ENCODE measurements at regions not wholly inside any gene's neighbourhood (a gene's known extent, or its start where the extent isn't known, plus 50 kb on each side); places are given as distances from the start of the nearest gene placed in this dataset.

DNA sequence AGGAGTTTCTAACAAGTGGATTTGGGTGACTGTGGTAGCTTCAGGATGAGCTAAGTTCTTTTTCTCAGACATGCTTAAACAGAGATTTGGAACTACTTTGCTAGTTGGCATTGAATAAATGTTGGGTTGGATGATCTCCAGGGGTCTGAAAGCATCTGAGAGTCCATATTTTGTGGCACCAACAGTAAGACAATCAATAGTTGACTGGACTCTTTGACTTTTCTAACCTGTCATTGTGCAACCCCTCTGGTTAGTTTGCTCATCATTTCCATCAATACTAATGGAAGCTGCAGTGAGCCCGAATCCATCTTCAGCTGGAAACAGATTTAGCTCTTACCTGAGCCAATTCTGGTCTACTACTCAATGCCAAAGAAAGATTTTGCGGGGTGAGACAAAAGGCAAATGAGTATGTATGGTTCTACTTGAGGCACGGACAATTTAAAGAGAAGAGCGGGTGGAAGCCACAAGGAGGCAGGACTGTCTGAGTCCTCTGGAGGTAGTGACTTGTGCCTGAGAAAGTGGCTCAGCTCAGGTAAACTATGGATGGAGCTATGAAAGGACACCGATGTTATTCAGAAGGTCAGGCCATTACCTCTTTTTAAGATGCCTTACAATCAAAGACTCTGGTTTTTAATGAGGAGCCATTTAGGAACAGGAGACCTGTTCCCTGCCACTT is 118.7 kb downstream of the MID1IP1 start:
- H3K27me3 ChIP-seq (ENCODE audit: control insufficient read depth in 2 of 2, insufficient read depth in 2 of 2, low read length in 2 of 2): no peaks in the 10 kb centered on the region
- WGBS (ENCODE audit: insufficient coverage, low coverage, missing lambda C conversion rate): 17% methylated on average over 5 of the region's 5 CpGs
- CTCF ChIA-PET (ENCODE audit: low intra/inter-chr PET ratio): no interaction called here
- H3K4me3 ChIP-seq: no peak overlapping the region
- no peak overlapping the region for H3K4me2 ChIP-seq (ENCODE audit: insufficient read depth, low read length)
- H3K9ac ChIP-seq (ENCODE audit: insufficient read depth in 1 of 2, low read depth in 2 of 2, low read length in 2 of 2): no peak overlapping the region
- 0 out of 3 replicates have a peak, but pooled peaks have one; percentile 28 for ATAC-seq
- H3K9me3 ChIP-seq (replicated peaks; ENCODE audit: control insufficient read depth, insufficient read depth, low read depth, low read length): no peaks in the 10 kb centered on the region
- intact Hi-C loops (cut with micrococcal nuclease): loop anchor here (10.0 kb wide), 1 partner anchor 155 kb away; no protein-coding TSS in a partner anchor
- POLR2A ChIA-PET: no interaction called here
- H3K9me1 ChIP-seq (ENCODE audit: control insufficient read depth, insufficient read depth, low read length): no peaks in the 10 kb centered on the region
- in situ Hi-C loops (cut with MboI): no loop called here
- FAIRE-seq: no peak
- H3K36me3 ChIP-seq (ENCODE audit: control insufficient read depth, insufficient read depth, low read length): no peaks in the 10 kb centered on the region
- H3K27ac ChIP-seq (ENCODE audit: extremely low read depth, low read depth, low read length): no peak overlapping the region
- no peaks in the 10 kb centered on the region for H3K79me2 ChIP-seq (ENCODE audit: control insufficient read depth, insufficient read depth, low read length)
- BruUV-seq (replicated peaks): no TSS peak
- H4K20me1 ChIP-seq (replicated peaks; ENCODE audit: control insufficient read depth, insufficient read depth, low read length): no peaks in the 10 kb centered on the region; the same call in 1 of the 2 replicates
- TF ChIP-seq KDM4B (IDR thresholded peaks at IDR 0.05; ENCODE audit: borderline replicate concordance in 2 of 2, low read depth in 1 of 2) (no peak), CEBPB (tag; IDR thresholded peaks at IDR 0.05) (0 out of 2 replicates have a peak, but pooled peaks have one; percentile 17)
- no peak overlapping the region for H2AFZ ChIP-seq (ENCODE audit: low read depth, low read length)
- DNase-seq (ENCODE audit: extremely low read depth in 1 of 4, low spot score in 3 of 4): no peak
- no peaks in the 10 kb centered on the region for H3K4me1 ChIP-seq (replicated peaks in 1 of 2; ENCODE audit: control insufficient read depth in 2 of 2, insufficient read depth in 2 of 2, low read length in 2 of 2)

DNA sequence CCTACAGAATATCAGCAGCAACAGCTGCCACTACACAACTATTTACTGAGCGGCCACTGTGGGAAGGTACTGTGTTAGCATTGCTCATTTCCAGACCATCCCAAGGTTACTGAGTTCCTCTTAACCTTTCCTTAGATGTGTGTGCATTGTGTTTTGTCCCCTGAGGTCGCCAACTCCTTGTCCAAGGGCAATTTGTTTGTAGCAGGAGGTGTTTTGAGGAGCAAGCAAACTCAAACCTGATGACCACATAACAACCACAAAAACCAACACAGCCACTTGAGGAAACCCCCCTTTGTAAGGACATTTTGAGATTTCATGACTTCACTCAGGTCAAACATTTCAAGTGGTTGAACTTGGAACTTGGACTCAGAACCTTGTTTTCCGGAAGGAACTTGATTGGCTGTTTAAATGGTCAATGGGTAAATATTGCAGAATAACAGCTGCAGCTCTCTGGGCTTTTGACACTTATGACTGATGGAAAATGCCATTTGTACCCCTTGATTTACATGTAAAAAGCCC is 122.3 kb downstream of the MID1IP1 start:
- CTCF ChIA-PET (ENCODE audit: low intra/inter-chr PET ratio): no interaction called here

More for the DNA sequence above, 122.3 kb downstream of the MID1IP1 start:
- POLR2A ChIA-PET: interaction anchor here (1.5 kb wide), 1 partner anchor 184 kb away, joined by 3 read pairs; no protein-coding TSS in a partner anchor
- Histone ChIP-seq H3K36me3 (ENCODE audit: control insufficient read depth, insufficient read depth, low read length) (no peaks in the 10 kb centered on the region), H3K4me3 (no peak overlapping the region), H3K9me3 (replicated peaks; ENCODE audit: control insufficient read depth, insufficient read depth, low read depth, low read length) (no peaks in the 10 kb centered on the region), H3K9me1 (ENCODE audit: control insufficient read depth, insufficient read depth, low read length) (no peaks in the 10 kb centered on the region), H3K27me3 (ENCODE audit: control insufficient read depth in 2 of 2, insufficient read depth in 2 of 2, low read length in 2 of 2) (no peaks in the 10 kb centered on the region), H3K4me1 (replicated peaks in 1 of 2; ENCODE audit: control insufficient read depth in 2 of 2, insufficient read depth in 2 of 2, low read length in 2 of 2) (no peaks in the 10 kb centered on the region), H3K9ac (ENCODE audit: insufficient read depth in 1 of 2, low read depth in 2 of 2, low read length in 2 of 2) (no peak overlapping the region), H3K4me2 (ENCODE audit: insufficient read depth, low read length) (no peak overlapping the region), H2AFZ (ENCODE audit: low read depth, low read length) (no peak overlapping the region), H3K79me2 (ENCODE audit: control insufficient read depth, insufficient read depth, low read length) (no peaks in the 10 kb centered on the region), H4K20me1 (replicated peaks; ENCODE audit: control insufficient read depth, insufficient read depth, low read length) (no peaks in the 10 kb centered on the region; the same call in 1 of the 2 replicates), H3K27ac (ENCODE audit: extremely low read depth, low read depth, low read length) (no peak overlapping the region)
- 19% methylated on average over 3 of the region's 3 CpGs for WGBS (ENCODE audit: insufficient coverage, low coverage, missing lambda C conversion rate)
- ATAC-seq: no peak
- no TSS peak for BruUV-seq (replicated peaks)
- intact Hi-C loops (cut with micrococcal nuclease): loop anchor here (10.0 kb wide), 1 partner anchor 159 kb away; no protein-coding TSS in a partner anchor
- TF ChIP-seq ZNF780A (CRISPR knock-in tag; IDR thresholded peaks at IDR 0.05): no peak
- no peak for TF ChIP-seq NCOA4 (IDR thresholded peaks at IDR 0.05; ENCODE audit: partially characterized antibody)
- TF ChIP-seq NFE2L1 (tag; IDR thresholded peaks at IDR 0.05; ENCODE audit: borderline replicate concordance, low read depth): no peak
- no peak for TF ChIP-seq ZNF224 (CRISPR knock-in tag; IDR thresholded peaks at IDR 0.05)
- TF ChIP-seq, protein P1, sequence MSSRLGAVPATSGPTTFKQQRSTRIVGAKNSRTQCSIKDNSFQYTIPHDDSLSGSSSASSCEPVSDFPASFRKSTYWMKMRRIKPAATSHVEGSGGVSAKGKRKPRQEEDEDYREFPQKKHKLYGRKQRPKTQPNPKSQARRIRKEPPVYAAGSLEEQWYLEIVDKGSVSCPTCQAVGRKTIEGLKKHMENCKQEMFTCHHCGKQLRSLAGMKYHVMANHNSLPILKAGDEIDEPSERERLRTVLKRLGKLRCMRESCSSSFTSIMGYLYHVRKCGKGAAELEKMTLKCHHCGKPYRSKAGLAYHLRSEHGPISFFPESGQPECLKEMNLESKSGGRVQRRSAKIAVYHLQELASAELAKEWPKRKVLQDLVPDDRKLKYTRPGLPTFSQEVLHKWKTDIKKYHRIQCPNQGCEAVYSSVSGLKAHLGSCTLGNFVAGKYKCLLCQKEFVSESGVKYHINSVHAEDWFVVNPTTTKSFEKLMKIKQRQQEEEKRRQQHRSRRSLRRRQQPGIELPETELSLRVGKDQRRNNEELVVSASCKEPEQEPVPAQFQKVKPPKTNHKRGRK (tag; IDR thresholded peaks at IDR 0.05): no peak
- TF ChIP-seq PHF8 (IDR thresholded peaks at IDR 0.05; ENCODE audit: borderline replicate concordance, low read length): no peak
- TF ChIP-seq NEUROD1 (IDR thresholded peaks at IDR 0.05; ENCODE audit: borderline replicate concordance, low read depth, low read length, partially characterized antibody): no peak
- TF ChIP-seq PHF20 (IDR thresholded peaks at IDR 0.05; ENCODE audit: partially characterized antibody): no peak
- no peak for FAIRE-seq
- in situ Hi-C loops (cut with MboI): no loop called here
- DNase-seq (ENCODE audit: extremely low read depth in 1 of 4, low spot score in 3 of 4): no peak
